Stimulated activated CD8-positive, alpha-beta memory T cell treated with anti-CD3 and anti-CD28 coated beads, Interleukin-12 subunit alpha, Interleukin-12 subunit beta, amount 100 ng/mL, for 4 hours (primary cell): ENCODE measurements at regions not wholly inside any gene's neighbourhood (a gene's known extent, or its start where the extent isn't known, plus 50 kb on each side); places are given as distances from the start of the nearest gene placed in this dataset.
"Not testable (repeated sequence)": the region's sequence is repeated elsewhere in the genome, so short reads cannot be mapped to it uniquely, and the experiment has no call there.

Experiments
- DNase-seq: peaks from one replicate; pipeline ENCODE4 v3.0.0-alpha.2; 2020; ENCODE audit warnings: low read depth

DNA sequence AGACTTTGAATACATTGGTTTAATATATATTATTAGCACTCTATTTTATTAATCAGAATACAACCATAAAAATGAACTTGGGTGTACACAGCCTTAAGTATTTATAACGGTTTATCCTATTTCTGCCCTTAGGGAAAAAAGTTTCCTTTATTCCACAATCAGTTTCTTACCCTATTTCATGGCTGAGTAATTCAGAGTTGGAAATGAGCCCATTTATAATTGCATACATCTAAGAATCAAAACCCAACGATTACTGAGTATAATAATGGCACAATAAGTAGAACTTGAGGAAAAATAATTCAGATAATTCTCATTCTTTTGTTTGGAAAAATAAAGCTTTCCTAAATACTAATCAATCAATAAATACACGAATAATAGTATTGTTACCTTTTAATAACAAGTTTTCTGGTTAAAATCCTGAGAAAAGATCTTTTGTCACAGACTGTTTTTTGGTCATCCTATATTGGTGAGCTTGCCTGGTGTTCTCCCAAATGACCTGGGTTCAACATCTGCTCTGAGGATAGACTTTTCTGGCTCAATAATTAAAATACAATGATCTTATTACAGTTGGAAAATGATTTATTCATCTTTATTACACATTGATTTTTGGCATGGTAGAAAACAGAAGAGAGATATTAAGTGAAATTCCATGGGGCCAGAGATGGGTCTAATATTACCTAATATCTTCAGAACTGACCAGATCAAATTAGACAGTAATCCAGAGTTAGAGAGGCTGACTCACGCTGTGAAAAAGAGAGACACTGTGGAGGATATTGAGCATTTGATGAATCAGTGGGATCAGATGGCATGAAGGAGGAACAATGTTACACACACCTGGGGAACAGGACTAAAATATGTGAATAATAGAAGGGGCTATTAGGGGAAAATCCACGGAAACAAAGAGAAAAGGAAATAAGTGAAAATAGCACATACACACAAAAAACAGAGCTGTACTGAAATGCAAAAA lies 162.1 kb upstream of the TBX18 start:
- no peak for DNase-seq

DNA sequence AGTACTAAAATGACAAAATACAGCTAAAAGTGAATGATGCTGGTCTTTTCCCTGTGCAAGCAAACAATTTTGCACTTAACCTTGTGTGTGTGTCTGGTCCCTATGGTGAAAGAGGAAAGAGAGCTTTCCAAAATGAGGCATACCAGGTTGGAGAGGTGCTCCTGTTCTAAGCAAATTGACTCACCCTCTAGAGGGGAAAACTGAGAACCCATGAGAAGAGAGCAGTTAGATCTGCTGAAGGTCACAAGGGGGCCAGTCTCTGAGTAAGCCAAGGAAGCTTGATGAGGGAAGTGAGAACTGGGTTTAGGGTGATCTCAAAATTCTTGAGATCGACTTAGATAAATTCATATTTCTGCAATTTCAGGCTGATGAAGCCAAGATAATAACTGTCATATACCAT lies 157.5 kb upstream of the TBX18 start:
- no peak for DNase-seq

DNA sequence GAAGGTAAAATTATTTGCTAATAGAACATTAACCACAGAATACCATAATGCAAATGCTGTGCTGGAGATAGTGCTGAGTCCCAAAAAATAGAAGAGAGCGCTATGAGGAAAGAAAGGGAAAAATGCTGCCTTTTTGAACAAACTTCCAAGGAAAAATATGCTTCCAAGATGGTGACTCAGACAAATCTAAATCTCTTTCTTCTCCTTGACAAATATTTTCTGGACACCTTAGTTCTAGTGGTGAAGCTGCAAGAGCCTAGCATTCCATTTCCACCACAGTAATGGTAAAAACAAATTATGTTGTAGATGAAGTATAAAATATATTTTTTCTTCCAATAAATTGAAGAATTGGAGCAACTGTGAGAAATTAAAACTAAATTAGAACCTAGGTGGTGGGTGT lies 155.6 kb upstream of the TBX18 start:
- DNase-seq = no peak

DNA sequence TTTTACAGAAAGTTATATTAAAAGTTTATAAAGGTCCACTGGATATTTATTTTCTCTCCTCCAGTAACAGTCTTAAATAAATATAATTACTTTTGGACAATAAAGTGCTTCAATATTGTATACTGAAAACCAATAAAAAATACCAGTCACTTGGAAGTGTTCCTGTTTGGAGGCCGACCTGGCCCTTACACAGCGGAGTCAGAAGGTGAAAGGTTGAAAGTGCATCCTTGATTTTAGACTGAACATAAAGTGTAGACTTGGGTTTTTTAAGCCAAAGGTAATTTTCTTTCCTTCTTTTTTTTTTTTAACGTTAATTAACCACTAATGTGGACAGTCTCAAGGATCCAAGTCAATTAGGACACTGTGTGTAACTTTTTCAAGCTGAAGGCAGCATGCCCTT lies 152.3 kb upstream of the TBX18 start:
- no peak for DNase-seq

DNA sequence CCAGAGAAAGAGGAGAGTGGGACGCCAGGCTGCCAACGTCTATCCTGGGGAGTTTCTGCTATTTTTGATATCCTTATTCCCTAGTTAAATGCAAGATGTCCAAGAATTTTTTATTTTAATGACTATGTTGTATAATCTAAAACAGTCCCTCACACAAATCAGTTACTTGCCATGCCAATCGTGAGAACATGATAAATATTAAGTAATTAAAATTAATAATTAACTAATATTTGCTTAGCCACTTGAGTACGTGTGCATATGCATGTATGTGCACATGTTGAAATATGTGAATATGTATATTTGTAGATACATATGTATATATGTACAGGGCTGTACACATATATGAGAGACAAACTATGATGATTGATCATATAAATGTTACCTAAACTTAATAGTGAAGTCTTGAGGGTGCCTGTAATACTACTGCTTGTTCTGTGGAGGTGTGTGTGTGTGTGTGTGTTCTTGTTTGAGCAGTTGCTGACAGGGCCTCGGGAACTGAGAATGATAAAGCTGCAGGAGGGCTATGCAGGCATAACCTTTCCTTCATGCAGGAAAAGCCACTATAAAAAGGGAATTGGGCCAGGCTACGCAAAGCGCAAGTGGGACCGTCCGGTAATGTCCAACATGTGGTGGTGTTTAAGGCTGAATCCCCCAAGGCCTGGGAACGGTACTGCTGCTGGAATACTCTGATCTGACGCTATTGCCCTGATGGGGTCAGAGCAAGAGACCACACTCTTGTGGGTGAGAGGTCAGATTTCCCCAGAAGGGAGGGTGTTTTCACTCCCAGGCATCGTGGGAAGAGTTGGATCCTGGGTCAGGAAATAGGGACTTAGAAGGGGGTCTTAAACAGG lies 148.3 kb upstream of the TBX18 start:
- DNase-seq = no peak

DNA sequence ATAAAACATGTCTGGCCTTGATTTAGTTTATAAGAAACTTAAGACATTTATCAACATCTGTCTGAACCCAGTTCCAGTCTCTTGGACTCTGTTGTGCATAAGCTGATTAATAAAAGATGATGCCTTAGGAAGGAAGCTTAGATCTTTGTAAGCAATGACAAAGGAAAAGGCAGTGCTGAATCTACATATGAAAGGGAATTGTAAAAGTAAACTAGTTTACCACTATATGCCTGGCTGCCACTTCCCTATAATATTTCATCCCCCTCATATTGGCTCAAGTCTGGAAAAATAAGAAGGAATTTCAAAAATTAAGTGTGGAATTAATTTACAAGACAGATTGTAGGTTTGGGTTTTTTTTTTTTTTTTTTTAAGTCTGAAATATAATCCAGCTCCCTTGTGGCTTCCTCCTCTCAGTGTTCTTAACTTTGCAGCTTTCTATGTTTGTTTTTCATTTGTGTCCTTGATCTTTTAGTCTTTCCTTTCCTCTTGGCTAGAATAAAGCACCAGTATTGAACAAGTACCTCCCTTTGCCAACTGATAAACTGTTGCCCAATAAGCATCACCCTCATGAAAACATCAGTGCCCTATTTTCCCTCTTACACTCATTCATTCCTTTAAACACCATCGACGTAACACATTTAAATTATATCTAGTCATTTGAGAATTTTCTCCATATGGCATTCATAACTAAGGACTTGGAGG lies 146.7 kb upstream of the TBX18 start:
- DNase-seq = no peak

DNA sequence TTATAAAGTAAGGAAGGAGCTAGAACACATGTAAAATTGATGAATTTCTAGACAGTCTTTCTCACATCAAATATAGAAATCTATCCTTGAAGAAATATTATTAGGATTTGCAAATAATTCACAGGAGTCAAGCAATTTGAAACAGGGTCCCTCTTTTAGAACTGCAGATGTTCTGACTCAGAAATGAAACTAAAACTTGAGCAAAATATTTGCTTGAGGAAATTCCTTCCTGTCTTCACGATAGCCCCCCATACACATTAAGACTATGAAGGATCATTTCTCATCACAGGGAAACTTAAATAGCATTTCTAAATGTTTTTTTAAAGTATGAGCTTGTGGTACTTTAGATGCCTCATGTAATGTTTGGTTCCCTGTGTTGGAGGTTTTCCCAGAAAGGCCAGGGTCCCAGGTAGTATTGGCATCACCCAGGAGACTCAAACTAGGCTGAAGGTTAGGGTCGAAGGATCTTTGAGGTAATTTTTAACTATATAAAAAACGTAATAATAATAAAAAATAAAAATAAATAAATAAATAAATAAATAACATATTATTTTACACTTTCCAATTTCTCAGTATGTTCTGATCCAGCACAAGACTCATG lies 144.0 kb upstream of the TBX18 start:
- no peak for DNase-seq

DNA sequence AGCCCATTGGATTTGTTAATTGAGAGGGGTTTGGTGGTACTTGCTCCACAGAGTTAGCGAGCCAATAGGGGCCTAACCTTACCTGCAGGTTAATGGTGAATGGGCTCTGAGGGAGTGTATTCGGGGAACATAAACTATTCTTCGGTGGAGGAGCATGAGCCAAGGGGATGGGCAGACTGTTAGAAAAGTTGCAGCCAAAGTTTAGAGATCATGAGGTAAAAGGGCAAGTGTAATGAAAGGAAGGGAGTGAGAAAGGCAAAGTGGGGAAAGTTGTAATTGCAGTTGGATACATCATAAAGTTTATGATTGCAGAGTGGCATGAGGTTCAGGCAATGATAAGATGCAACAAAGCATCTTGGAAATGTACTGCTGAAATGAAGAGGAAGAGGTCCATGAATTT lies 142.1 kb upstream of the TBX18 start:
- no peak for DNase-seq

DNA sequence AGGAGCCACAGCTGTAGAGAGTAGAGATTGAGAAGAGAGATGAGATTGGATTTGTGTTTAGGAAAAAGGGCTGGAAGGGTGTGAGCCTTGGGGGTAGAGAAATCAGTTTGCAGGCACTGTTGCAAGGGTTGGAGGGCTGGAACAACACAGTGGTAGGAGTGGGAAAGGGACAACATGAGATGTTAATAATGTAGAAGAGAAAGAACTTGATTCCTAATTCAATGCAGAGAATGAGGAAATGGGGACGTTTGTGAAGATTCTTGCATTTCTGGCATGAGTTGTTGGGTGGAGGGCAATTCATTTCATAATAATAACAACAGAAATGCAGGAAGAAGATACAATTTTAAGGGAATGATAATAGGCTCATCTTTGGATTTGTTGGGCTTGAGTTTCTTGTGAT lies 141.4 kb upstream of the TBX18 start:
- DNase-seq = no peak

DNA sequence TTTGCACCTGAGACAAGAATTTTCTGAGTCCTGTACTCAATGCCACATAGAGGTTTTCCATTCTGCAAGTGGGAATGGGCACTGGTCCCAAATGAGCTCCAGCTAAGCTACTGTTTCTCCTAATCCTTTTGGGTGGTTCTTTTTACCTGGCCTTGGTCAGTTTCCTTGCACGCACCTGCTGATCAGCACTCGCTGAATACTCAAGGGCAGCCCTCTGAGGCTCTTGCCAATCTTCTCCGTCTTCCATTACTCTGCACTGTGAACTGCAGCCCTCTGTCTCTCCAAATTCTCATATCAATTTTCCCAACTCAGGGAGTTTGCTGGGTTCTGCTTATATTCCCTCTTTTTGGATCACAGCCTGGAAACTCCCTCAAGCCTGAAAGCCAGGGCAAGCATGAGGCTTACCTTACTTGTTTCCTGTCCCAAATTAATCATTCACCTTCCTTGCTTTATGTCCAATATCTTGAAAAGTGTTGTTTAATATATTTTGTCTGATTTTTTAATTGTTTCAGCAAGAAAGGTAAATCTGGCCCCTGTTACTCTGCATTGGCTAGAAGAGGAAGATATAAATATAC lies 138.0 kb upstream of the TBX18 start:
- no peak for DNase-seq

DNA sequence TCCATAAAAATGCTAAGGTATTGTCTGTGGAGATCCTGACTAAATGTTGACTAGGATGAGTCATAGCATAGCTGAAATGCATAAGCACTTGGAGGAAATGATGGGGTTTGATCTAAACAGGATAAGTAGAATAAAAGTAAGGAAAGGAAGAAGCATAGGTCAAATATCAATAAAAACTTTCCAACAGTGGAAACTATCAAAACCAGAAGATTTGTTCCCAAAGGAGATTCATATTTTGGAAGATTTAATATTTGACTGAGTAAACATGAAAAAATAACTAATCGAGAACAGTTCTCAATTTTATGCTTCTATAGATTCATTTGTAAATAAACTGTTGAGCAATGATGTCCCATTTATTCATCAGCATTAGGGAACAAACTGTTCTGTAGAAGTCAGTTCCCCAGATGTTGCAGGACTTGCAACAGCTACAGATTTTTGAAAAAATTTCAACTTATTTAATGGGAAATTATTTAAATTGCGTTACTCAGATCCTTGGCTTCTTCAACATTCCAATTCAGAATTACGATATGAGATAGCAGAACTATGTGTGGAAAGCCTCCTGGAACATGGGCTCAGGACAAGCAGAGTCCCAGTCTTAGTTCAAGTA lies 133.7 kb upstream of the TBX18 start:
- DNase-seq = no peak

DNA sequence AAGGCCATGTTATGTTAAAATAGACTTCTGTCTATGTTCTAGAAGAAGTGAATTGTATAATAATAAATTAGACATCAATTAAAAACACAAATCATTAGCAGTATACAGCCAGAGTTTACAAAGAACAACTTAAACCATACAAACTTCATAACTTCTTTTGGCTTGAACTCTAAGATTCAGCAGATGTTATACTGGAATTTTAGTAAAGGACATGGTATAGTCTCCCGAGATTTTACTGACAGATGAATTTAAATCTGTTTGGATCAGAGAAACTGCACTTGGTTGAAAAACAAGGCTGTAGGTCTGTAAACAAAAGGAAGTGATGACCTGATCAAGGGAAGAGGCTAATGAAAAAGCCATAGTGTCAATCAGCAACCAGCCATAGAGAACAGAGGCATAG lies 132.6 kb upstream of the TBX18 start:
- DNase-seq = no peak

DNA sequence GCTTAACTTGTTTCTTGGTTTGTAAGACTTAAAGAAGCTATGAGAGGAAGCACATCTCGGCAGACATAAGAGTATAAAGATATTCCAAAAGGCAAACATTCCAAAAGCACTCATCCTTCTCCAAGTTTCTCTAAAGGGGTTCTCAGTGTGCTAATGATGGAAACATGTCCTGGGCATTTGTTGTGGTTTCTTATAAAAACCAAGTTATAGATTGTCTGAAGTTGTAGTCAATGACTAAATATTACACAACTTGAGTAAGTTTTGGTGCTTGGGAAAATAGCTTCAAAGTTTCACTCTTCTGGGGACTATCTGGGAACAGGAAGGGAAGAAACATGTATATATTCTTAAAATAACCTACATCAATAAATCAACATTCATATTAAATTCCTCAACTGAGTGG lies 128.3 kb upstream of the TBX18 start:
- DNase-seq = no peak

DNA sequence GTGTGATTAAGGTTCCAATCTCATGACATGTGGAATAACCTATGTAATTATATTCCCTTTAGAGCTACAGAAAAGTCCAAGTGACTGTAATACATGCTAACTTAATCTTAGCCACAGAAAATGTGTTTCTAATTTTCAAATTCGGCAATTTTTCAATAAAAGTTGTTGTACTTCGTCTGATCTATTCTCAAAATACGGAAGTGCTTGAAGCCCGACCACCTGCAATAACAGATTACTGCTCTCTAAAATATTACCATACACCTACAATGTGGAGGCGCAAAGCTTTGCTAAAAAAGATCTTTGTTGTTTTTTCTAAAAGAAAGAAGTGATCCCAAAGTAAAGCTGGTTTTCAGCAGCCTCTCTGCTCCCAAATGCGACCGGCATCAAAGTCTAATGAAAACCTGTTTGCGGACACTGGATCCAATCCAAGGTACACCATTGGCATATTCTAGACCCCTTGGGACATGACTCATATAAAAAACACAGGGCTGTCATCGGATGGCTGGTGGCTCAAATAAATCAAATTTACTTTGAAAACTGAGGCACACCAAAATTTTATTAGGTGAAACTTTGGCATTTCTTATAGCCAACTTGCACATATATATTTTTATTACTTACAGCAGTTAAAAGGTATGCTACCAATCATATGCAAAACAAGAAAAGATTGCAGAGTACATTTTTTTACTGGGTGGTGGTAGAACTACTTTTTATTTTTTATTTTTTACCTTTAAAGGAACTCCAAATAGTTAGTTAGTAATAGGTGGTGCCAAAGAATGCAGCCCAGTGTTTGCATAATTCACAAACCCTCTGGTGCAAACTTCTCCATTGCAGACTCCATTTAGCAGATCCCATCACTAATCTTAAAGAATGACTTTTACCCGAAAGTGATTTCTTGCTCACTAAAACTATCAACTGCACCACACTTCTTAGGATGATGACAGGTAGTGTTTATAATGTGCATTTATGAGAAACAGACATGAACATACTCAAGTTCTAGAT lies 118.7 kb upstream of the TBX18 start:
- DNase-seq = no peak

DNA sequence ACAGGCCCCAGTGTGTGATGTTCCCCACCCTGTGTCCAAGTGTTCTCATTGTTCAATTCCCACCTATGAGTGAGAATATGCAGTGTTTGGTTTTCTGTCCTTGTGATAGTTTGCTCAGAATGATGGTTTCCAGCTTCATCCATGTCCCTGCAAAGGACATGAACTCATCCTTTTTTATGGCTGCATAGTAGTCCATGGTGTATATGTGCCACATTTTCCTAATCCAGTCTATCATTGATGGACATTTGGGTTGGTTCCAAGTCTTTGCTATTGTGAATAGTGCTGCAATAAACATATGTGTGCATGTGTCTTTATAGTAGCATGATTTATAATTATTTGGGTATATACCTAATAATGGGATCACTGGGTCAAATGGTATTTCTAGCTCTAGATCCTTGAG lies 115.0 kb upstream of the TBX18 start:
- not testable (repeated sequence) for DNase-seq

DNA sequence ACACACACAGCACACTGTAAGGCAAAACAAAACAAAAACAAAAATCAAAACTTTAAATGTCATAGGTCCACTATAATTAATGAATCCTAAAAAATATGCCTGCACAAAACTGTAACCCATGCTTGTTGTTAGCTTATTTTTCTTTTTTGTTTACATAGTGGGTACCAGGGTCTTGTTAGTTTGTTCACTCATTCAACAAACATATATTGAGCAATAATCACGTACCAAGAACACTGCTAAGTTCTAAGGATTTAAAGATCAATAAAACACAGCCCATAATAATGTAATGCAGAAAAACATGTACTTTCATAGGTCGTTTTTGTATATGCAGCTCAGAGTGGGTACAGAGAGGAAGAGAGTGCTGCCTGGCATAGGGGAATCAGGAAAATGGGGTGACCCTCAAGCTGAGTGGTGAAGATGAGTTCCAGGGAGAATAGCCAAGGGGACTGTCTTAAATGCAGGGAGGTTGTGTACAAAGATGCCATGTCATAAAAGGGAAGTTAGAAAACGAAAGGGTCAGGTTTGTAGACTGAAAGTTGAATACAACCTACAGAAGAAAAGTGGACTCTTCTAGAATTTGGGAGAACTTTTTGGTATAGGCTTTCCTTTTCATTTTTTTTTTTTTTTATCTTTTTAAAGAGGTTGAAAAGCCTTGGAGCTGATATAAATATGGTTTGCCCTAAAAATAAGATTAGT lies 113.3 kb upstream of the TBX18 start:
- DNase-seq = no peak

DNA sequence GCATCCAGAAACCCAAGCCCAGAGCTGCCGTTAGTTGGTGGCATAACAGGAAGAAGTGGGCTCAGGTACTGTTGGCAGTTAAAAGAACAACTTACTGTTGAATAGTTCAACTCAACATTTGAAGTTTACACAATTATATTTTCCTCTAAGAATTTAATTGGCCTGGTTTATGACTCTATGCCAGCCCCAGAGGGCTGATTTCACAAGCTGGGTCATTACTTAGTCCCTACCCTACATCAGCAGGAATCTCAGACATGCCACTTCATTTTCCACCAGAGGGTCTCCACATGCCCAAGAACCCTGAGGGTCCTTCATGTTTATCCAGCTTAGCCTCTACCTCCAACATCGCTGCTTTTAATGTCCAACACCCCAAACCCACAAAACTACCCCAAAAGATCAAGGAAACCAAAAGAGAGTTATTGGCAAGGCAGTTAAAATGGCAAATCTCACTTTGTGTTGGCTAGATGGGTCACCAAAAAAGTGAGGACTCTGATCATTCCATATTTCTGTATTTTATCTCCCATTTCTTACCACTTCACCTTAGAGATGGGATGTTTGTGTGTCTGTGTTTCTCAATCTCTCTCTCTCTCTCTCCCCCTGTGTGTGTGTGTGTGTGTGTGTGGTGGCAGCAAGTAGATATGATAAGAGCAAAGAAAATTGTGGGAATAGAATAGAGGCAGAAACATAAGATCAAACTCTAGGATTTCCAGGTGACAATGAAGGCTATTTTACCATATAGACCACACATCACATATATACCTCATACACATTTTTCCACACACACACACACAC lies 112.5 kb upstream of the TBX18 start:
- DNase-seq = no peak

DNA sequence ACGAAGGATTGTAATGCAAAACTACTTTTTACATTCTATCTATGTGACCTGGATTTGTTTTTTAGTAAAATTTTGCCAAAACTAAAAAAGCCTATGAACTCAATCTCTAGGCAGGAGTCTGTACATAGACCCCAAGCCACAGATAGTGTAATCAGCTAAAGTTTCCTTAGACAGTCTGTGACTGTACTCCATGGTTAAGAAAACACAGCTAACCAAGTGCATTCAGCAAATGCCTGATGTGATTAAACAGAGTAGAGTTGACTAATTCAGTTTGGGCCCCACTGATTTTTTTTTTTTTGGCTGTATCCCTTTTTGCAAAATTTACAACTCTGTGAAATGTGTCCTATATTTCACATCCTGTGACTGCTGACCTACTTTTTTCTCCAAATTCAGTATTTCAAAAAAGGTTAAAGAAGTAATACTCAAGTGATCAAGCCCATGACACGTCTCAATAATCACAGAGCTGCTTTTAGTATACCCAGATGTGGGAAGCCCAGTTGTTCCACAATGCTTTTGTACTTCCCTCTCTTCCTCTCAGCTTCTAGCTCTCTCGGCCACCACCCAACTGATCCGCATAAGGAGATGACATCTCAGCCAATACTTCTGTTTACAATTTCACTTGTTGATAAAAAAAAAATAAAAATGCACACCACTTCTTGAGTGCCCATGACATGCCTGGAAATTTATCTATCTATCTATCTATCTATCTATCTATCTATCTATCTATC lies 108.8 kb upstream of the TBX18 start:
- DNase-seq = no peak
